Lower lobe of right lung (tissue), 2 donors: ENCODE measurements at regions not wholly inside any gene's neighbourhood (a gene's known extent, or its start where the extent isn't known, plus 50 kb on each side); places are given as distances from the start of the nearest gene placed in this dataset.

Experiments
- ATAC-seq, 2 donors: fragments of 200-7000 bp; cut with Tn5 transposase; one replicate each; pipeline ENCODE4 v1.9.1; 2020 to 2022; ENCODE audit warnings: mild to moderate bottlenecking in 2 of 2, moderate library complexity in 2 of 2
- DNase-seq: peaks from one replicate; pipeline ENCODE4 v3.0.0-alpha.2; 2020
- H3K27ac ChIP-seq: fragments of 200-600 bp; one replicate; pipeline ENCODE4 v1.8.0; 2022
- H3K27me3 ChIP-seq: fragments of 200-600 bp; one replicate; pipeline ENCODE4 v1.8.0; 2022; ENCODE audit warnings: low read depth
- H3K36me3 ChIP-seq: fragments of 200-600 bp; one replicate; pipeline ENCODE4 v1.8.0; 2022; ENCODE audit warnings: mild to moderate bottlenecking
- H3K4me1 ChIP-seq: fragments of 200-600 bp; one replicate; pipeline ENCODE4 v1.8.0; 2022
- H3K4me3 ChIP-seq: fragments of 200-600 bp; one replicate; pipeline ENCODE4 v1.8.0; 2022; ENCODE audit warnings: mild to moderate bottlenecking
- H3K9me3 ChIP-seq: fragments of 200-600 bp; one replicate; pipeline ENCODE4 v1.8.0; 2022
- CTCF ChIP-seq: fragments of 200-600 bp; IDR thresholded peaks from one replicate; pipeline ENCODE4 v1.8.0; 2022; ENCODE audit warnings: antibody characterized with exemption, mild to moderate bottlenecking
- intact Hi-C: fragments of 100-400 bp; cut with DNase I; formaldehyde crosslinking; loops from one replicate; pipeline ENCODE4 v1.11.0; 2022
- donor health status: DM: no; HTN: yes; CAD: no; lungs with severe emphysema.

- Histone ChIP-seq H3K27me3 (no peaks in the 10 kb centered on the region), H3K36me3 (no peaks in the 10 kb centered on the region), H3K4me1 (no peaks in the 10 kb centered on the region), H3K9me3 (no peaks in the 10 kb centered on the region), H3K27ac (no peak overlapping the region), H3K4me3 (no peak overlapping the region)
- TF ChIP-seq CTCF: peak; percentile 61
- DNase-seq (no peak), ATAC-seq (peak in 1 of 2 donors; percentile 43)
- intact Hi-C loops: no loop called here
These were observed 51.7 kb downstream of the SCN11A start for GRCh38 chr3:39000008-39000450.

GRCh38 chr3:38998086-38998485 lies 53.7 kb downstream of the SCN11A start:
- Histone ChIP-seq H3K27ac (no peak overlapping the region), H3K4me1 (no peaks in the 10 kb centered on the region), H3K4me3 (no peak overlapping the region), H3K36me3 (no peaks in the 10 kb centered on the region), H3K27me3 (no peaks in the 10 kb centered on the region), H3K9me3 (no peaks in the 10 kb centered on the region)
- DNase-seq (no peak), ATAC-seq (no peak)
- TF ChIP-seq CTCF: no peak
- intact Hi-C loops: no loop called here

- H3K27me3 ChIP-seq: no peaks in the 10 kb centered on the region
- H3K4me1 ChIP-seq: no peaks in the 10 kb centered on the region
- no peak for TF ChIP-seq CTCF
- intact Hi-C loops: no loop called here
- no peaks in the 10 kb centered on the region for H3K36me3 ChIP-seq
- no peak overlapping the region for H3K4me3 ChIP-seq
- H3K9me3 ChIP-seq: no peaks in the 10 kb centered on the region
- H3K27ac ChIP-seq: no peak overlapping the region
- DNase-seq (no peak), ATAC-seq (no peak)
These were observed 55.6 kb downstream of the SCN11A start for GRCh38 chr3:38996193-38996592.

GRCh38 chr3:38994251-38994650 lies 57.5 kb downstream of the SCN11A start:
- Histone ChIP-seq H3K9me3 (no peaks in the 10 kb centered on the region), H3K27me3 (no peaks in the 10 kb centered on the region), H3K4me1 (no peaks in the 10 kb centered on the region), H3K36me3 (no peaks in the 10 kb centered on the region), H3K27ac (no peak overlapping the region), H3K4me3 (no peak overlapping the region)
- no peak for TF ChIP-seq CTCF
- no peak for ATAC-seq
- intact Hi-C loops: no loop called here
- DNase-seq: no peak

GRCh38 chr3:38992117-38992760 lies 59.5 kb downstream of the SCN11A start:
- no peak overlapping the region for H3K4me3 ChIP-seq
- no peaks in the 10 kb centered on the region for H3K36me3 ChIP-seq
- H3K4me1 ChIP-seq: no peaks in the 10 kb centered on the region
- DNase-seq (no peak), ATAC-seq (no peak)
- TF ChIP-seq CTCF: no peak
- no peaks in the 10 kb centered on the region for H3K27me3 ChIP-seq
- intact Hi-C loops: no loop called here
- H3K9me3 ChIP-seq: no peaks in the 10 kb centered on the region
- H3K27ac ChIP-seq: no peak overlapping the region

- no peak for ATAC-seq
- Histone ChIP-seq H3K27ac (no peak overlapping the region), H3K9me3 (no peaks in the 10 kb centered on the region), H3K36me3 (no peaks in the 10 kb centered on the region), H3K4me3 (no peak overlapping the region), H3K27me3 (no peaks in the 10 kb centered on the region), H3K4me1 (no peaks in the 10 kb centered on the region)
- TF ChIP-seq CTCF: no peak
- intact Hi-C loops: no loop called here
- no peak for DNase-seq
These were observed 61.1 kb downstream of the SCN11A start for GRCh38 chr3:38990621-38991020.
